B cell (primary cell): ENCODE measurements at regions not wholly inside any gene's neighbourhood (a gene's known extent, or its start where the extent isn't known, plus 50 kb on each side); places are given as distances from the start of the nearest gene placed in this dataset.

Experiments
- CTCF ChIP-seq: fragments of 200-600 bp; IDR thresholded peaks from one replicate; pipeline ENCODE4 v1.8.0; 2022; ENCODE audit warnings: antibody characterized with exemption, mild to moderate bottlenecking
- EZH2 ChIP-seq: IDR thresholded peaks from 2 replicates; pipeline ENCODE4 v1.6.1; 2012; ENCODE audit warnings: borderline replicate concordance, low read depth, mild to moderate bottlenecking, moderate library complexity, low read length; ENCODE audit not compliant: insufficient read depth, poor library complexity, severe bottlenecking

- TF ChIP-seq CTCF, result no peak
- no peak for TF ChIP-seq EZH2
Measured at GRCh38 chr20:40254023-40254772, 434.8 kb downstream of the MAFB start.
